Uterus (tissue), 2 donors: ENCODE measurements at regions not wholly inside any gene's neighbourhood (a gene's known extent, or its start where the extent isn't known, plus 50 kb on each side); places are given as distances from the start of the nearest gene placed in this dataset.

Experiments used
- POLR2A ChIP-seq, 2 donors: fragments of 450-650 bp; IDR thresholded peaks; one replicate each; pipeline ENCODE4 v1.6.1; 2016; ENCODE audit warnings: antibody characterized with exemption in 2 of 2, mild to moderate bottlenecking in 1 of 2, moderate library complexity in 1 of 2
- TF ChIP-seq, protein P1 (sequence below), 4 experiments: fragments of 200-600 bp in 2 of 4; fragments of 450-650 bp in 2 of 4; sonication (generic) in 2 of 4; IDR thresholded peaks; one replicate each; pipeline ENCODE4 v1.5.1; 2016 to 2019; ENCODE audit warnings: antibody characterized with exemption in 4 of 4, mild to moderate bottlenecking in 2 of 4, moderate library complexity in 1 of 4

DNA sequence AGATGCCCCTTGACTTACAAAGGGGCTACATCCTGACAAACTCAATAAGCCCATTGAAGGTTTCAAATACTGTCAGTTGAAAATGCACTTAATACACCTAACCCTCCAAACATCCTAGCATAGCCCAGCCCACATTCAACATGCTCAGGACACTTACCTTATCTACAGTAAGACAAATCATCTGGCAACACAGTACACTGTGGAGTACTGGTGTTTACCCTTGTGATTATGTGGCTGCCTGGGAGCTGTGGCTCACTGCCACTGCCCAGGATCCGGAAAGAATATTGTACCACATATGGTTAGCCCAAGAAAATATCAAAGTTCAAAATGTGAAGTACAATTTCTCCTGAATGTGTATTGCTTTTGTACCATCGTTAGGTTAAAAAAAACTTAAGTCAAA is 562.2 kb downstream of the HTR1A start:
- no peak for TF ChIP-seq POLR2A (IDR thresholded peaks at IDR 0.05)
- TF ChIP-seq, protein P1, sequence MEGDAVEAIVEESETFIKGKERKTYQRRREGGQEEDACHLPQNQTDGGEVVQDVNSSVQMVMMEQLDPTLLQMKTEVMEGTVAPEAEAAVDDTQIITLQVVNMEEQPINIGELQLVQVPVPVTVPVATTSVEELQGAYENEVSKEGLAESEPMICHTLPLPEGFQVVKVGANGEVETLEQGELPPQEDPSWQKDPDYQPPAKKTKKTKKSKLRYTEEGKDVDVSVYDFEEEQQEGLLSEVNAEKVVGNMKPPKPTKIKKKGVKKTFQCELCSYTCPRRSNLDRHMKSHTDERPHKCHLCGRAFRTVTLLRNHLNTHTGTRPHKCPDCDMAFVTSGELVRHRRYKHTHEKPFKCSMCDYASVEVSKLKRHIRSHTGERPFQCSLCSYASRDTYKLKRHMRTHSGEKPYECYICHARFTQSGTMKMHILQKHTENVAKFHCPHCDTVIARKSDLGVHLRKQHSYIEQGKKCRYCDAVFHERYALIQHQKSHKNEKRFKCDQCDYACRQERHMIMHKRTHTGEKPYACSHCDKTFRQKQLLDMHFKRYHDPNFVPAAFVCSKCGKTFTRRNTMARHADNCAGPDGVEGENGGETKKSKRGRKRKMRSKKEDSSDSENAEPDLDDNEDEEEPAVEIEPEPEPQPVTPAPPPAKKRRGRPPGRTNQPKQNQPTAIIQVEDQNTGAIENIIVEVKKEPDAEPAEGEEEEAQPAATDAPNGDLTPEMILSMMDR (IDR thresholded peaks at IDR 0.05): no peak
